NCI-H524 treated with DMSO at 0.1 percent for 48 hours (cell line): ENCODE measurements at regions not wholly inside any gene's neighbourhood (a gene's known extent, or its start where the extent isn't known, plus 50 kb on each side); places are given as distances from the start of the nearest gene placed in this dataset.

Source experiments
- DNase-seq: peaks from one replicate; lab custom pipeline; 2025; lab: John Stamatoyannopoulos, UW

- DNase-seq, result no peak
Observed at GRCh38 chr18:38483326-38483725, 917.7 kb upstream of the CELF4 start.

- no peak for DNase-seq
Observed at GRCh38 chr18:38481576-38481975, 916.0 kb upstream of the CELF4 start.

- DNase-seq, result no peak
Observed at GRCh38 chr18:38475686-38476085, 910.1 kb upstream of the CELF4 start.

- DNase-seq, result no peak
Observed at GRCh38 chr18:38473535-38473934, 907.9 kb upstream of the CELF4 start.

GRCh38 chr18:38470421-38470820, 904.8 kb upstream of the CELF4 start:
- no peak for DNase-seq

GRCh38 chr18:38466426-38466825, 900.8 kb upstream of the CELF4 start:
- DNase-seq, result no peak

GRCh38 chr18:38464024-38464423, 898.4 kb upstream of the CELF4 start:
- no peak for DNase-seq

- no peak for DNase-seq
Observed at GRCh38 chr18:38460657-38461056, 895.1 kb upstream of the CELF4 start.

- DNase-seq, result no peak
Observed at GRCh38 chr18:38459131-38459994, 893.8 kb upstream of the CELF4 start.

GRCh38 chr18:38458698-38459097, 893.1 kb upstream of the CELF4 start:
- no peak for DNase-seq

GRCh38 chr18:38456253-38456652, 890.7 kb upstream of the CELF4 start:
- DNase-seq, result no peak

- DNase-seq, result peak; percentile 24
Observed at GRCh38 chr18:38454764-38455469, 889.3 kb upstream of the CELF4 start.

GRCh38 chr18:38453880-38454279, 888.3 kb upstream of the CELF4 start:
- DNase-seq, result no peak

GRCh38 chr18:38450876-38451275, 885.3 kb upstream of the CELF4 start:
- no peak for DNase-seq

- no peak for DNase-seq
Observed at GRCh38 chr18:38445804-38446145, 880.2 kb upstream of the CELF4 start.

- DNase-seq, result no peak
Observed at GRCh38 chr18:38444971-38445803, 879.6 kb upstream of the CELF4 start.

GRCh38 chr18:38427736-38428135, 862.1 kb upstream of the CELF4 start:
- DNase-seq, result no peak

- no peak for DNase-seq
Observed at GRCh38 chr18:38427234-38427633, 861.6 kb upstream of the CELF4 start.

GRCh38 chr18:38421872-38422615, 856.4 kb upstream of the CELF4 start:
- no peak for DNase-seq

GRCh38 chr18:38421021-38421420, 855.4 kb upstream of the CELF4 start:
- DNase-seq, result no peak

GRCh38 chr18:38420611-38421010, 855.0 kb upstream of the CELF4 start:
- DNase-seq, result no peak

- no peak for DNase-seq
Observed at GRCh38 chr18:38415811-38416210, 850.2 kb upstream of the CELF4 start.
